ENCODE measurements at regions not wholly inside any gene's neighbourhood (a gene's known extent, or its start where the extent isn't known, plus 50 kb on each side); places are given as distances from the start of the nearest gene placed in this dataset.

- Histone ChIP-seq H3K27me3 (no peaks in the 10 kb centered on the region), H3K36me3 (no peaks in the 10 kb centered on the region), H3K4me1 (ENCODE audit: low read depth) (no peaks in the 10 kb centered on the region), H3K9me3 (ENCODE audit: low read depth) (no peaks in the 10 kb centered on the region), H3K4me3 (no peak overlapping the region), H3K27ac (no peak overlapping the region)
- no peak for TF ChIP-seq CTCF (IDR thresholded peaks at IDR 0.05; ENCODE audit: low read depth, low read length)
- no peak for DNase-seq (ENCODE audit: low read depth in 1 of 2, low spot score in 1 of 2)
Observed at GRCh38 chr2:13628122-13628521, 911.4 kb downstream of the TRIB2 start.

DNA sequence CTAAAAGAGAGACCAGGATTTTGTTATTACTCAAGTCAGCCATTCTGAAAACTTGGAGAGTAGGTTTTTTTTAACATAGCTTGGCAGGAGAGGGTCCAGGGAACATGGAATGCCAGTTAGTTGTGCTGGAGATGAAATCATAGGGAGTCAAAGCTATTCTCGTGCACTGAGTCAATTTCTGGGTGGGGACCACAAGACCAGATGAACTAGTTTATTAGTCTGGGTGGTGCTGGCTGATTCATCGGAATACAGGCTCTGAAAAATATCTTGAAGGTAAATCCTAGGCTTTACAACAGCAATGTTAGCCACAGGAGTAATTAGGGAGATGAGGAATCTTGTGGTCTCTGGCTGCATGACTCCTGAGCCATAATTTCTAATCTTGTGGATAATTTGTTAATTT is 921.4 kb downstream of the TRIB2 start:
- Histone ChIP-seq H3K4me1 (ENCODE audit: low read depth) (no peaks in the 10 kb centered on the region), H3K9me3 (ENCODE audit: low read depth) (no peaks in the 10 kb centered on the region), H3K27me3 (no peaks in the 10 kb centered on the region), H3K36me3 (no peaks in the 10 kb centered on the region), H3K27ac (no peak overlapping the region), H3K4me3 (no peak overlapping the region)
- no peak for DNase-seq (ENCODE audit: low read depth in 1 of 2, low spot score in 1 of 2)
- no peak for TF ChIP-seq CTCF (IDR thresholded peaks at IDR 0.05; ENCODE audit: low read depth, low read length)

DNA sequence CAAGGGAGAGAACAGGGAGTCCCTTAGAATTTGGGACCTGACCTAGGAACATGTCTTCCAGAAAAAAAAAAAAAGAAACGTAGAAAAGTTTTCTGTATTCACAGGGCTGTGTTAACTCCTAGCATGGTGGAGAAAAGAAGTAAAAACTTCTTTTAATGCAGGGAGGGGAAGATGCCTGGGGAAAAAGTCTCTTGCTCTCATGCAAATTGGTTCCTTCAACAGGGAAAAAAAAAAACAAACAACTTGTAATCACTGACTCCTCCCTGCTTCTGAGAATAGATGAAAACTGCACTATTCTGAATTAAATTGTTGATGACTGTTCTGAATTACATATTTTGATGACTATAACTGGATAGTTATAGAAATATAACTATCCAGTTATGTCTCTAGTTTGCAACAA is 933.2 kb downstream of the TRIB2 start:
- Histone ChIP-seq H3K36me3 (no peaks in the 10 kb centered on the region), H3K4me1 (ENCODE audit: low read depth) (no peaks in the 10 kb centered on the region), H3K9me3 (ENCODE audit: low read depth) (no peaks in the 10 kb centered on the region), H3K27me3 (no peaks in the 10 kb centered on the region), H3K27ac (no peak overlapping the region), H3K4me3 (no peak overlapping the region)
- no peak for DNase-seq (ENCODE audit: low read depth in 1 of 2, low spot score in 1 of 2)
- TF ChIP-seq CTCF (IDR thresholded peaks at IDR 0.05; ENCODE audit: low read depth, low read length): no peak

DNA sequence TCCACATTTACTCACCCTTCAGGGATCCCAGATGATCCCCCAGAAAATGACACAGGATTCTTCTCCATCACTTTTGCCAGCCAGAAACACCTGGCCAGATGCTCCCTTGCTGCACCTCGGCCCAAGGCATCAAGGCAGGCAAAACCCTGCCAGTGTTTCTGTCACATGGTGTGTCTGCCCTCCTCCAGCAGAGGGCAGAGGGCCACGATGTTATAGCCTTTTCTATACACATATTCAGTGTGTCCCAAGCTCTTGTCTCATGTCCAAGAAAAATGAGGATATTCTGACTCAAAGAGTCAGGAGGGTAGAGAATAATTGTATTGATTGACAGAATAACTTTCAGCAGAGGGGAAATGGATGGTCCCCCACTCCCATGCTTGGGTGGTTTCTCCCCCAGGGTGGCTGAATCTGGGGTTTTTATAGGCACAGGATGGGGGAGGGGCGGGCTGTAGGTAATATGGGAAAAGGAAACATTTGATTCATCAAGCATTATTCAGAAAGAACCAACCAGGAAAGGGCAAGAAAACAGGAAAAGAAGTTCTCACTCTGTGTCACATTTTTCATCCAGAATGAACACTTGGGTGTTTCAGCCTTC is 933.9 kb downstream of the TRIB2 start:
- H3K9me3 ChIP-seq (ENCODE audit: low read depth): no peaks in the 10 kb centered on the region
- DNase-seq (ENCODE audit: low read depth in 1 of 2, low spot score in 1 of 2): no peak
- no peak for TF ChIP-seq CTCF (IDR thresholded peaks at IDR 0.05; ENCODE audit: low read depth, low read length)
- H3K36me3 ChIP-seq: no peaks in the 10 kb centered on the region
- no peaks in the 10 kb centered on the region for H3K4me1 ChIP-seq (ENCODE audit: low read depth)
- H3K27me3 ChIP-seq: no peaks in the 10 kb centered on the region
- no peak overlapping the region for H3K27ac ChIP-seq
- no peak overlapping the region for H3K4me3 ChIP-seq

DNA sequence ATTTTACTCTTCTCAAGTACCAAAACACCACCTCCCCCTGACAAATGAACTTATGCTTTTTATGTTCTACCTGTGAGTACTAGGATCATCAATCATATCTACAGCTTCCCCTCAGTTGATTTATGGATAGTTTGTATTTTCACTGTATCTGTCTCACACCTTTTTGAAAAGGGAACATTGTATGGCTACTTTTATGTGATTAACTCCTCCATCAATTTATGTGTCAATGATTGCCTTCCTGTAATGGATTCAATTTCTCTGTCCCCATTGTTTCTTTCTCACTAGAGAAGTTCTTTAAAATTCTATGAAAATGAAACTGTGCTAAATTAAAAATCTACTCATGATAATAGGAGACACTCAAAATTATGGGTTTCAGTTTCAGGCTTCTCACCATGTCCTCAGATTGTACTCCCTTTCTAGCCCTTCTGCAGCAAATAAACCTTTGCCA is 935.0 kb downstream of the TRIB2 start:
- Histone ChIP-seq H3K36me3 (no peaks in the 10 kb centered on the region), H3K4me1 (ENCODE audit: low read depth) (no peaks in the 10 kb centered on the region), H3K27ac (no peak overlapping the region), H3K27me3 (no peaks in the 10 kb centered on the region), H3K9me3 (ENCODE audit: low read depth) (no peaks in the 10 kb centered on the region), H3K4me3 (no peak overlapping the region)
- no peak for DNase-seq (ENCODE audit: low read depth in 1 of 2, low spot score in 1 of 2)
- no peak for TF ChIP-seq CTCF (IDR thresholded peaks at IDR 0.05; ENCODE audit: low read depth, low read length)

Measured in cardiac muscle cell (in vitro differentiated cells and primary cell).